Lung (tissue), 11 donors: ENCODE measurements at regions not wholly inside any gene's neighbourhood (a gene's known extent, or its start where the extent isn't known, plus 50 kb on each side); places are given as distances from the start of the nearest gene placed in this dataset.

Source experiments
- ATAC-seq: fragments of 200-7000 bp; cut with Tn5 transposase; one replicate; pipeline ENCODE4 v1.9.1; 2020; ENCODE audit warnings: moderate number of reproducible peaks; ENCODE audit not compliant: insufficient read depth, low FRiP score
- DNase-seq, 3 donors: peaks; one replicate each; pipeline ENCODE4 v3.0.0-alpha.2; 2013 to 2017
- H3K27ac ChIP-seq, 2 donors: one replicate each; pipeline ENCODE4 v1.5.1; 2013; ENCODE audit warnings: mild to moderate bottlenecking in 2 of 2, moderate library complexity in 2 of 2, control low read depth in 1 of 2, inconsistent platforms in 1 of 2, low read depth in 1 of 2, low read length in 1 of 2
- H3K27me3 ChIP-seq, 3 donors: one replicate each; pipeline ENCODE4 v1.5.1; 2013; ENCODE audit warnings: low read length in 2 of 3; ENCODE audit not compliant: control insufficient read depth in 3 of 3, insufficient read depth in 3 of 3
- H3K36me3 ChIP-seq, 4 donors: one replicate each; pipeline ENCODE4 v1.5.1; 2013; ENCODE audit warnings: low read length in 4 of 4, mild to moderate bottlenecking in 1 of 4, moderate library complexity in 1 of 4; ENCODE audit not compliant: control insufficient read depth in 4 of 4, insufficient read depth in 4 of 4
- H3K4me1 ChIP-seq, 5 donors: one replicate each; pipeline ENCODE4 v1.5.1; 2013; ENCODE audit warnings: low read length in 5 of 5, mild to moderate bottlenecking in 2 of 5, moderate library complexity in 1 of 5; ENCODE audit not compliant: control insufficient read depth in 5 of 5, insufficient read depth in 5 of 5
- H3K4me3 ChIP-seq: one replicate; pipeline ENCODE4 v1.5.1; 2013; ENCODE audit warnings: mild to moderate bottlenecking, control low read depth, moderate library complexity
- H3K9ac ChIP-seq, 2 donors: one replicate each; pipeline ENCODE4 v1.5.1; 2013; ENCODE audit warnings: low read length in 2 of 2, control low read depth in 1 of 2; ENCODE audit not compliant: insufficient read depth in 1 of 2
- H3K9me3 ChIP-seq, 4 donors: one replicate each; pipeline ENCODE4 v1.5.1; 2013; ENCODE audit warnings: low read length in 3 of 4, mild to moderate bottlenecking in 1 of 4, moderate library complexity in 1 of 4; ENCODE audit not compliant: control insufficient read depth in 4 of 4, insufficient read depth in 3 of 4
- WGBS, 2 donors: extraction: QIAGEN DNeasy Blood & Tissue Kit; methylation state at CpG; one replicate each; pipeline ENCODE4 v1.1.7; 2013; 5-methylcytosine and 5-hydroxymethylcytosine counted together
- TF ChIP-seq, protein P1 (sequence below): IDR thresholded peaks from 2 replicates; pipeline ENCODE4 v1.5.1; 2012; ENCODE audit warnings: mild to moderate bottlenecking; ENCODE audit errors: control extremely low read depth, extremely low read depth
- donor health status: control.
- donor health status: control.
- donor health status: Bipolar disorder and iron deficiency.
- donor health status: healthy.
- donor health status: DM: yes; HTN: yes; CAD: no.

DNA sequence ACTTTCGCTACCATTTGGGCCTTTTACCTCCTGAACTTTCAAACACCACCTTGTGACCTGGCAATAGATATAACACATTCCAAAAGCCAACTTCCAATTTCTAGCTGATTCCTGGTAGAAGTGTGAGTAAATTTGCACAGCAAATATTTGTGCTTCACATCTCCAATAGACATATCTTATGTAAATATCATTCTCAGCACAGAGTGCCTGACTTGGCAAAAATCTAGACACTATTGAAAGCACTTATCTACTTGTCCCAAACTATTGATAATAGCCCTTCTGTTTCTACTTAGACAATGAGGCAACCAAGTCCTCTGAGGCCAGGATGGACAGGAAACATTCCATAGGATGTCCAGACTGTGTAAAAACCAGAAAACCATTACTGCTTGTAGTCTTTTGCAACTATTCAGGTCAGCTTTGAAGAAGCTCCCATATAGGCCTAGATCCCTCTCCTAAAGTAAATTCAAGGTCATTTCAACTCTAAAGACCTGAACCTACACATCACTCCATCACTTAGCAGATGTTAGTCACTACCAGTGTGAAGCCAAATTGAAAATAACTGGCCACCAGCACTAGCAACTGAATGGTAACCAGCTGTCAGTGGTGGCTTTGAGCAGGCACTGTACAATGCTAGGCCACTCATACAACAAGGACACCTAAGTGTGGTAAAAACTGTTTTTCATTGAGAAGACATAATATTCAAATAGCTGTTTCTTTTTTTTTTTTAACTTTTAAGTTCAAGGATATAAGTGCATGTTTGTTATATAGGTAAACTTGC is 95.3 kb upstream of the RSPO3 start:
- H3K4me1 ChIP-seq, result peaks cover 0 to 14% (median 3%) of the 10 kb centered on the region in 5 donors
- H3K27me3 ChIP-seq, result no peaks in the 10 kb centered on the region
- H3K9me3 ChIP-seq, result no peaks in the 10 kb centered on the region
- 70 to 75% methylated on average over 1 of the region's 1 CpG for WGBS, 2 donors
- H3K4me3 ChIP-seq, result no peak overlapping the region
- TF ChIP-seq, protein P1, sequence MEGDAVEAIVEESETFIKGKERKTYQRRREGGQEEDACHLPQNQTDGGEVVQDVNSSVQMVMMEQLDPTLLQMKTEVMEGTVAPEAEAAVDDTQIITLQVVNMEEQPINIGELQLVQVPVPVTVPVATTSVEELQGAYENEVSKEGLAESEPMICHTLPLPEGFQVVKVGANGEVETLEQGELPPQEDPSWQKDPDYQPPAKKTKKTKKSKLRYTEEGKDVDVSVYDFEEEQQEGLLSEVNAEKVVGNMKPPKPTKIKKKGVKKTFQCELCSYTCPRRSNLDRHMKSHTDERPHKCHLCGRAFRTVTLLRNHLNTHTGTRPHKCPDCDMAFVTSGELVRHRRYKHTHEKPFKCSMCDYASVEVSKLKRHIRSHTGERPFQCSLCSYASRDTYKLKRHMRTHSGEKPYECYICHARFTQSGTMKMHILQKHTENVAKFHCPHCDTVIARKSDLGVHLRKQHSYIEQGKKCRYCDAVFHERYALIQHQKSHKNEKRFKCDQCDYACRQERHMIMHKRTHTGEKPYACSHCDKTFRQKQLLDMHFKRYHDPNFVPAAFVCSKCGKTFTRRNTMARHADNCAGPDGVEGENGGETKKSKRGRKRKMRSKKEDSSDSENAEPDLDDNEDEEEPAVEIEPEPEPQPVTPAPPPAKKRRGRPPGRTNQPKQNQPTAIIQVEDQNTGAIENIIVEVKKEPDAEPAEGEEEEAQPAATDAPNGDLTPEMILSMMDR, result no peak
- H3K27ac ChIP-seq, result no peak overlapping the region
- no peaks in the 10 kb centered on the region for H3K36me3 ChIP-seq
- no peak for ATAC-seq
- DNase-seq, result peak in 2 of 3 donors; percentile 10
- H3K9ac ChIP-seq, result no peak overlapping the region

DNA sequence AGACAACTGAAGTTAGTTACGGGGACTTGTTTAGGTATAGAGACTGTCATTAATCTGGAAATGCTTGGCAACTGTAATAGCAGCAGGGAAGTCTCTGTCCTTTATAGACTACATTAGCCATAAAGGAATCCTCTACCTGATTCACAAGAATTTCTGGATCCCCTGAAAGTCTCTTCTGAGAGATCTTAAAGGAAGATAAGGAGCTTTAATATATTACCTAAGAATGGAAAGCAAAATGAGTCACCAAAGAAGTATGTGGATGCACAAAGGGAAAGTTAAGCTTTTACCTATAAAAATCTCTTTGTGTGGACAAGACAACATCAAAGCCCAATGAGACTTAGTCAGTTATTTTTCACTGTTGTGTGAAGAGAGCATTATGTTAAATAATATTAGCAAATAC is 92.2 kb upstream of the RSPO3 start:
- DNase-seq (no peak), ATAC-seq (no peak)
- TF ChIP-seq, protein P1, result no peak
- Histone ChIP-seq H3K27me3 (no peaks in the 10 kb centered on the region), H3K9me3 (no peaks in the 10 kb centered on the region), H3K27ac (no peak overlapping the region), H3K36me3 (no peaks in the 10 kb centered on the region), H3K4me3 (no peak overlapping the region), H3K9ac (no peak overlapping the region), H3K4me1 (peaks cover 0 to 14% (median 3%) of the 10 kb centered on the region in 5 donors)
- WGBS, 2 donors, result 81 to 88% methylated on average over 1 of the region's 1 CpG

DNA sequence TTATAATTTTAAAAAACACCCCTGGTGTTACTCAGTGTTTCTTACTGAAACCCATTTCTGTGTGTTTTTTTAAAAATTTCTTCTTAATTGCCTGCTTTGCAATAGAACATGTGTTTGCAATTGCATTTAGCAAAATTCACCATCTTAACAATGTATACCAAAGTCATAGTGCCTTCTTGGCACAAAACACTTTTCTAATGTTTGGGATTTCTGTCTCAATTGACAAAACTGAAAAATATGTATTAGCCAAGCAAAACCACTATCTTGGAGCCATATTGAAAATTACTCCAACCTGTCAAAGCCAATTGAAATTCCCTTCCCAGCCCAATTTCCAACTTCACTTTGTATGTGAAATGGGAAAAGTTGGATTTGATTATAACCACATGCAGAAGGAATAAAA is 88.4 kb upstream of the RSPO3 start:
- no peak for ATAC-seq
- no peaks in the 10 kb centered on the region for H3K36me3 ChIP-seq

More for the DNA sequence above, 88.4 kb upstream of the RSPO3 start:
- TF ChIP-seq, protein P1, result no peak
- Histone ChIP-seq H3K27ac (no peak overlapping the region), H3K9ac (no peak overlapping the region), H3K9me3 (no peaks in the 10 kb centered on the region), H3K4me3 (no peak overlapping the region), H3K27me3 (no peaks in the 10 kb centered on the region), H3K4me1 (no peaks in the 10 kb centered on the region)
- DNase-seq, result no peak
